Fibroblast of lung (primary cell): ENCODE measurements at regions not wholly inside any gene's neighbourhood (a gene's known extent, or its start where the extent isn't known, plus 50 kb on each side); places are given as distances from the start of the nearest gene placed in this dataset.

Experiments used
- DNase-seq, 2 donors: peaks; one replicate each; pipeline versions ENCODE4 v3.0.0 to v3.0.0-alpha.2; 2010; ENCODE audit warnings: low read depth in 2 of 2
- H2AFZ ChIP-seq: 2 replicates; pipeline ENCODE4 v1.5.1; 2012; ENCODE audit warnings: low read length, control low read depth, inconsistent platforms
- H3K27ac ChIP-seq: 2 replicates; pipeline ENCODE4 v1.5.1; 2011; ENCODE audit warnings: low read length, control low read depth; ENCODE audit not compliant: insufficient read depth
- H3K27me3 ChIP-seq: 2 replicates; pipeline ENCODE4 v1.5.1; 2011; ENCODE audit warnings: mild to moderate bottlenecking, low read length; ENCODE audit not compliant: control insufficient read depth, insufficient read depth
- H3K36me3 ChIP-seq: 2 replicates; pipeline ENCODE4 v1.5.1; 2011; ENCODE audit warnings: low read length; ENCODE audit not compliant: control insufficient read depth, insufficient read depth
- H3K4me1 ChIP-seq: 2 replicates; pipeline ENCODE4 v1.5.1; 2011; ENCODE audit warnings: low read length; ENCODE audit not compliant: control insufficient read depth, insufficient read depth; ENCODE audit errors: extremely low read depth
- H3K4me2 ChIP-seq: 2 replicates; pipeline ENCODE4 v1.5.1; 2011; ENCODE audit warnings: low read length, control low read depth; ENCODE audit not compliant: insufficient read depth; ENCODE audit errors: extremely low read depth
- H3K4me3 ChIP-seq, 4 experiments: fragments of 200-600 bp in 1 of 4; sonication (generic) in 1 of 4; replicated peaks in 1 of 4; 2 replicates each; pipeline ENCODE4 v1.5.1; 2011 to 2016; ENCODE audit warnings: low read length in 4 of 4, low read depth in 3 of 4, mild to moderate bottlenecking in 3 of 4, control low read depth in 2 of 4, inconsistent platforms in 1 of 4, mixed read lengths in 1 of 4; ENCODE audit not compliant: insufficient read depth in 1 of 4; ENCODE audit errors: control extremely low read depth in 1 of 4
- H3K79me2 ChIP-seq: 2 replicates; pipeline ENCODE4 v1.5.1; 2012; ENCODE audit warnings: mild to moderate bottlenecking, low read length, inconsistent platforms; ENCODE audit not compliant: control insufficient read depth, insufficient read depth
- H3K9ac ChIP-seq: 2 replicates; pipeline ENCODE4 v1.5.1; 2011; ENCODE audit warnings: mild to moderate bottlenecking, low read length, control low read depth; ENCODE audit not compliant: insufficient read depth
- H3K9me3 ChIP-seq: 2 replicates; pipeline ENCODE4 v1.5.1; 2012; ENCODE audit warnings: low read depth, low read length; ENCODE audit not compliant: control insufficient read depth, insufficient read depth
- H4K20me1 ChIP-seq: 2 replicates; pipeline ENCODE4 v1.5.1; 2011; ENCODE audit warnings: low read length; ENCODE audit not compliant: control insufficient read depth, insufficient read depth; ENCODE audit errors: extremely low read depth
- EZH2 ChIP-seq: IDR thresholded peaks from 2 replicates; pipeline ENCODE4 v1.5.1; 2012; ENCODE audit warnings: low read length, control low read depth, mild to moderate bottlenecking; ENCODE audit errors: missing control alignments
- TF ChIP-seq, protein P1 (sequence below), 2 donors: IDR thresholded peaks in 1 of 2; conservative IDR thresholded peaks in 1 of 2; 1 replicate in 1 of 2; 2 replicates in 1 of 2; pipeline ENCODE4 v1.5.1; 2011 to 2012; ENCODE audit warnings: low read length in 2 of 2, control low read depth in 1 of 2, inconsistent platforms in 1 of 2, low read depth in 1 of 2, mild to moderate bottlenecking in 1 of 2

DNA sequence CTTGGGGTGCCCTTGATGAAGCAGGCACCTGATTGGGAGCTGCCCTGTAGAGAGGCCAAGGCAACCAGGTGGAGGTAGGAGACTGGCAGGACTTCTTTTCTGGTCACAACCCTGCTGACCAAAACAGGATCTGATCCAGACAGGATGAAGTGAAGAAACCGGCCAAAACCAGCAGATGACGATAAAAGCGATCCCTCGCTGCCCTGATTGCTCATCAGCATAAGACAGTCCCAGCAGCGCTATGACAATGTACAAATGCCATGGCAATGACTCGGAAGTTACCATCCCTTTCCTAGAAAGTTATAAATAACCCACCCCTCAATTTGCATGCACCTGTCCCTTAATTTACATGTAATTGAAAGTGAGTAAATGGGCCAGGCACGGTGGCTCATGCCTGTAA, 88.4 kb upstream of the PDE10A start:
- no peaks in the 10 kb centered on the region for H3K36me3 ChIP-seq
- H3K27ac ChIP-seq, result no peak overlapping the region
- TF ChIP-seq, protein P1, sequence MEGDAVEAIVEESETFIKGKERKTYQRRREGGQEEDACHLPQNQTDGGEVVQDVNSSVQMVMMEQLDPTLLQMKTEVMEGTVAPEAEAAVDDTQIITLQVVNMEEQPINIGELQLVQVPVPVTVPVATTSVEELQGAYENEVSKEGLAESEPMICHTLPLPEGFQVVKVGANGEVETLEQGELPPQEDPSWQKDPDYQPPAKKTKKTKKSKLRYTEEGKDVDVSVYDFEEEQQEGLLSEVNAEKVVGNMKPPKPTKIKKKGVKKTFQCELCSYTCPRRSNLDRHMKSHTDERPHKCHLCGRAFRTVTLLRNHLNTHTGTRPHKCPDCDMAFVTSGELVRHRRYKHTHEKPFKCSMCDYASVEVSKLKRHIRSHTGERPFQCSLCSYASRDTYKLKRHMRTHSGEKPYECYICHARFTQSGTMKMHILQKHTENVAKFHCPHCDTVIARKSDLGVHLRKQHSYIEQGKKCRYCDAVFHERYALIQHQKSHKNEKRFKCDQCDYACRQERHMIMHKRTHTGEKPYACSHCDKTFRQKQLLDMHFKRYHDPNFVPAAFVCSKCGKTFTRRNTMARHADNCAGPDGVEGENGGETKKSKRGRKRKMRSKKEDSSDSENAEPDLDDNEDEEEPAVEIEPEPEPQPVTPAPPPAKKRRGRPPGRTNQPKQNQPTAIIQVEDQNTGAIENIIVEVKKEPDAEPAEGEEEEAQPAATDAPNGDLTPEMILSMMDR (conservative IDR thresholded peaks at IDR 0.05 in 1 of 2, IDR thresholded peaks at IDR 0.05 in 1 of 2; ENCODE audit: low read depth in 1 of 2, low read length in 2 of 2), result no peak
- TF ChIP-seq EZH2, result no peak
- H4K20me1 ChIP-seq, result no peaks in the 10 kb centered on the region
- no peaks in the 10 kb centered on the region for H3K4me1 ChIP-seq
- peaks cover 2% of the 10 kb centered on the region for H3K9me3 ChIP-seq
- no peak overlapping the region for H3K9ac ChIP-seq
- no peaks in the 10 kb centered on the region for H3K79me2 ChIP-seq
- H3K4me3 ChIP-seq, result no peak overlapping the region
- DNase-seq, result no peak
- H3K4me2 ChIP-seq, result no peak overlapping the region
- no peak overlapping the region for H2AFZ ChIP-seq
- H3K27me3 ChIP-seq, result no peaks in the 10 kb centered on the region

DNA sequence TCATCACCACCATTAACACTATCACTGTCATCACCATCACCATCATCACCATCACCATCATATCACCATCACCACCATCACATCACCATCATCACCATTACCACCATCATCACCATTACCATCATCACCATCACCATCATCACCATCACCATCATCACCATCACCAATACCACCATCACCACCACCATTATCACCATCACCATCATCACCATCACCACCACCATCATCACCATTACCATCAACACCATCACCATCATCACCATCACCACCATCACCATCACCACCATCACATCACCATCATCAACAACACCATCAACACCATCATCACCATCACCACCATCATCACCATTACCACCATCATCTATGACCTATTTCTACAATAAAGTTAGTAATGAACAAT, 86.1 kb upstream of the PDE10A start:
- Histone ChIP-seq H3K4me3 (no peak overlapping the region), H3K9ac (no peak overlapping the region), H3K9me3 (peaks cover 2% of the 10 kb centered on the region), H4K20me1 (no peaks in the 10 kb centered on the region), H3K27ac (no peak overlapping the region), H3K4me1 (no peaks in the 10 kb centered on the region), H2AFZ (no peak overlapping the region), H3K4me2 (no peak overlapping the region), H3K27me3 (no peaks in the 10 kb centered on the region), H3K36me3 (no peaks in the 10 kb centered on the region), H3K79me2 (no peaks in the 10 kb centered on the region)
- no peak for DNase-seq
- no peak for TF ChIP-seq EZH2

DNA sequence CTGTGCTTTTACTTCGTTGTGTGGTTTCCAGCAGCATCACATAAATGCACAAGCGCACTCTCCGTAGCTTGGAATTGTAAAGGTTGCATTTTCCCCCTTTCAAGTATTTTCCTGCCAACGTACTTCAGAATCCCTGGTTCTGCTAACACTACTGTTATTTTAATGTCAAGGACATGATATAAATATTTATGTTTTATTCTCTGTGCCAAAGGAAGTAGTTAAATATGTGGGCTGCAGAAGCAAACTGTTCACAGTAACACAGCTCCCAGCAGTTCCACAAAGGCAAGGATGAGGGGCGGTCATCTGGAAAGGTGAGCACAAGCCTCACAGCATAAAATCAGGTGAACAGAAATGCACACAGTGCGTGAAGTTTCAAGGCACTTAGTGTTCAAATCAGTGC, 85.3 kb upstream of the PDE10A start:
- Histone ChIP-seq H4K20me1 (no peaks in the 10 kb centered on the region), H3K4me2 (no peak overlapping the region), H3K4me1 (no peaks in the 10 kb centered on the region), H3K27me3 (no peaks in the 10 kb centered on the region), H3K27ac (no peak overlapping the region), H3K9ac (no peak overlapping the region), H3K79me2 (no peaks in the 10 kb centered on the region), H3K36me3 (no peaks in the 10 kb centered on the region), H2AFZ (no peak overlapping the region), H3K4me3 (no peak overlapping the region), H3K9me3 (peaks cover 2% of the 10 kb centered on the region)
- DNase-seq, result no peak
- TF ChIP-seq, protein P1 (conservative IDR thresholded peaks at IDR 0.05 in 1 of 2, IDR thresholded peaks at IDR 0.05 in 1 of 2; ENCODE audit: low read depth in 1 of 2, low read length in 2 of 2), result no peak
- no peak for TF ChIP-seq EZH2
